Testis (tissue), 2 donors: ENCODE measurements at regions not wholly inside any gene's neighbourhood (a gene's known extent, or its start where the extent isn't known, plus 50 kb on each side); places are given as distances from the start of the nearest gene placed in this dataset.
"Not testable (repeated sequence)": the region's sequence is repeated elsewhere in the genome, so short reads cannot be mapped to it uniquely, and the experiment has no call there.

Experiments used
- DNase-seq: peaks from one replicate; pipeline ENCODE4 v3.0.0-alpha.2; 2019
- H3K27ac ChIP-seq, 2 donors: fragments of 200-600 bp; sonication (generic); one replicate each; pipeline ENCODE4 v1.5.1; 2019
- H3K27me3 ChIP-seq: fragments of 200-600 bp; sonication (generic); one replicate; pipeline ENCODE4 v1.5.1; 2019
- H3K36me3 ChIP-seq: fragments of 200-600 bp; sonication (generic); one replicate; pipeline ENCODE4 v1.5.1; 2017; ENCODE audit warnings: low read depth; ENCODE audit errors: missing control alignments
- H3K4me1 ChIP-seq: fragments of 200-600 bp; sonication (generic); one replicate; pipeline ENCODE4 v1.5.1; 2019
- H3K4me3 ChIP-seq, 2 donors: fragments of 200-600 bp; sonication (generic); one replicate each; pipeline ENCODE4 v1.5.1; 2017 to 2019
- H3K9me3 ChIP-seq: fragments of 200-600 bp; sonication (generic); one replicate; pipeline ENCODE4 v1.5.1; 2017
- CTCF ChIP-seq, 3 experiments: fragments of 450-650 bp in 2 of 3; fragments of 200-600 bp in 1 of 3; sonication (generic) in 1 of 3; IDR thresholded peaks; one replicate each; pipeline ENCODE4 v1.5.1; 2016 to 2019; ENCODE audit warnings: antibody characterized with exemption in 3 of 3, mild to moderate bottlenecking in 2 of 3, moderate library complexity in 1 of 3
- POLR2A ChIP-seq: fragments of 450-650 bp; IDR thresholded peaks from one replicate; pipeline ENCODE4 v1.6.1; 2017; ENCODE audit warnings: antibody characterized with exemption, mild to moderate bottlenecking, moderate library complexity
- WGBS, 2 donors: methylation state at CpG; one replicate each; pipeline ENCODE4 v1.1.5; 2018; 5-methylcytosine and 5-hydroxymethylcytosine counted together
- intact Hi-C: fragments of 100-400 bp; cut with DNase I; formaldehyde crosslinking; loops from one replicate; pipeline ENCODE4 v1.15.1; 2023; ENCODE audit warnings: low total_unique reads

- no peaks in the 10 kb centered on the region for H3K36me3 ChIP-seq
- intact Hi-C loops: no loop called here
- no peak overlapping the region for H3K27ac ChIP-seq
- no peak for DNase-seq
- no peak overlapping the region for H3K4me3 ChIP-seq
- no peak for TF ChIP-seq CTCF (IDR thresholded peaks at IDR 0.05)
- no peak for TF ChIP-seq POLR2A
- no peaks in the 10 kb centered on the region for H3K4me1 ChIP-seq
- H3K27me3 ChIP-seq: no peaks in the 10 kb centered on the region
- H3K9me3 ChIP-seq: no peaks in the 10 kb centered on the region
These were observed 992.3 kb upstream of the FANCL start for GRCh38 chr2:59233448-59233847.

DNA sequence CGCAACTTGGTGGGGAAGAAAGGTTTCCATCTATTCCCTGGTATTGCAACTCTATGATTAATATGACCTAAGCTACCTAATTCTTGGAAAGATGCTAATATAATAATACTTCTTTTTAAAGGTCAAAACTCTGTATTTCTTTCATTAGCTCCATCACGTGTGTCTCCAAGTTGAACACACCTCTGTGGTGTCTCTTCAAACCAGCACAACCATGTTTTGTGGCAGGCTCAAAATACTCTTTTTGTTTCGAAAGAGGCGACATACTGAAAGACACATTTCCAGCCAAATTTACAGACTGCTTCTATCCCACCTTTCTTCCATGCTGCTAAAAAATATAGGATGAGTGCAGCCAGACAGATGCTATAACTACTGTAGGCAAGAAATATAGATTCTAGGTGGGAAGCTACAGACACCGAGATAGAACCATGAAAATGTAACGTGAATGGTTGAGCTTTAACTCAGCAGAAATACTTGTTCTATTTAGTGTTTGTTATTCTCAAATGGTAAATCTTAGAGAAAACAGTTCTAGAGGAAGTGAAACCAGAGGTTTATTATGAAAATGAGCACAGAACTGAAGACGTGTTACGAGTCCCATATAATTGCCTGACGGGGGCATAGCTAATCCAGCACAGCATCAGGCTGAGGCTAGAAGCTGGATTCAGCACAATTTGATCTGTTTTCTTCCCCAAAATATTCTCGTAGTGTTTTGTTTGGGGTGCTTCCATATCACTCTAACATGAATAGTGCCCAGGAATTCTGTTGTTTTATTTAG is 991.5 kb upstream of the FANCL start:
- H3K9me3 ChIP-seq: no peaks in the 10 kb centered on the region
- intact Hi-C loops: no loop called here
- WGBS, 2 donors: 79 to 80% methylated on average over 10 of the region's 10 CpGs
- H3K27ac ChIP-seq: no peak overlapping the region
- DNase-seq: no peak
- TF ChIP-seq CTCF (IDR thresholded peaks at IDR 0.05): no peak
- TF ChIP-seq POLR2A: no peak
- no peaks in the 10 kb centered on the region for H3K36me3 ChIP-seq
- no peaks in the 10 kb centered on the region for H3K4me1 ChIP-seq
- no peaks in the 10 kb centered on the region for H3K27me3 ChIP-seq
- no peak overlapping the region for H3K4me3 ChIP-seq

GRCh38 chr2:59226362-59226761 is 985.2 kb upstream of the FANCL start:
- 70 to 73% methylated on average over 1 of the region's 1 CpG for WGBS, 2 donors
- H3K9me3 ChIP-seq, H3K4me1 ChIP-seq, DNase-seq, intact Hi-C loops, H3K36me3 ChIP-seq, H3K27me3 ChIP-seq, H3K4me3 ChIP-seq, H3K27ac ChIP-seq: not testable (repeated sequence)

GRCh38 chr2:59223742-59224141 is 982.6 kb upstream of the FANCL start:
- no peaks in the 10 kb centered on the region for H3K27me3 ChIP-seq
- H3K4me3 ChIP-seq: no peak overlapping the region
- H3K4me1 ChIP-seq: no peaks in the 10 kb centered on the region
- intact Hi-C loops: no loop called here
- no peaks in the 10 kb centered on the region for H3K9me3 ChIP-seq
- TF ChIP-seq CTCF (IDR thresholded peaks at IDR 0.05) (no peak), POLR2A (no peak)
- no peak overlapping the region for H3K27ac ChIP-seq
- no peak for DNase-seq
- no peaks in the 10 kb centered on the region for H3K36me3 ChIP-seq

- Histone ChIP-seq H3K27ac (no peak overlapping the region), H3K4me3 (no peak overlapping the region), H3K36me3 (no peaks in the 10 kb centered on the region), H3K4me1 (no peaks in the 10 kb centered on the region), H3K9me3 (no peaks in the 10 kb centered on the region), H3K27me3 (no peaks in the 10 kb centered on the region)
- no peak for DNase-seq
- 51 to 56% methylated on average over 3 of the region's 3 CpGs for WGBS, 2 donors
- no peak for TF ChIP-seq CTCF (IDR thresholded peaks at IDR 0.05)
- TF ChIP-seq POLR2A: no peak
- intact Hi-C loops: no loop called here
These were observed 976.2 kb upstream of the FANCL start for GRCh38 chr2:59217360-59217759.
